CD14-positive monocyte (primary cell): ENCODE measurements at regions not wholly inside any gene's neighbourhood (a gene's known extent, or its start where the extent isn't known, plus 50 kb on each side); places are given as distances from the start of the nearest gene placed in this dataset.
A peak's percentile ranks its signal among the peaks of the same experiment; 100 is the strongest.

Source experiments
- DNase-seq, 3 donors: peaks; one replicate each; pipeline ENCODE4 v3.0.0-alpha.2; 2011 to 2022
- H2AFZ ChIP-seq: 2 replicates; pipeline ENCODE4 v1.6.0; 2012; ENCODE audit warnings: mild to moderate bottlenecking, low read depth, low read length, inconsistent platforms; ENCODE audit not compliant: insufficient read depth, poor library complexity, severe bottlenecking
- H3K27ac ChIP-seq, 2 donors: 1 replicate in 1 of 2; 2 replicates in 1 of 2; pipeline ENCODE4 v1.5.1; 2012 to 2013; ENCODE audit warnings: low read length in 2 of 2, control low read depth in 1 of 2, inconsistent platforms in 1 of 2, low read depth in 1 of 2, mild to moderate bottlenecking in 1 of 2
- H3K27me3 ChIP-seq, 2 donors: one replicate each; pipeline versions ENCODE4 v1.6.0 to v1.6.1; 2011 to 2013; ENCODE audit warnings: low read length in 2 of 2; ENCODE audit not compliant: control insufficient read depth in 2 of 2, insufficient read depth in 2 of 2
- H3K36me3 ChIP-seq, 2 donors: replicated peaks in 1 of 2; 1 replicate in 1 of 2; 2 replicates in 1 of 2; pipeline versions ENCODE4 v1.5.1 to v1.6.1; 2012 to 2013; ENCODE audit warnings: low read length in 2 of 2, control low read depth in 1 of 2, inconsistent platforms in 1 of 2, mild to moderate bottlenecking in 1 of 2; ENCODE audit not compliant: insufficient read depth in 2 of 2, control insufficient read depth in 1 of 2
- H3K4me1 ChIP-seq, 2 donors: 1 replicate in 1 of 2; 2 replicates in 1 of 2; pipeline versions ENCODE4 v1.5.1 to v1.6.1; 2012 to 2013; ENCODE audit warnings: low read length in 2 of 2, control low read depth in 1 of 2, inconsistent platforms in 1 of 2, mild to moderate bottlenecking in 1 of 2, moderate library complexity in 1 of 2; ENCODE audit not compliant: insufficient read depth in 2 of 2, control insufficient read depth in 1 of 2
- H3K4me2 ChIP-seq: replicated peaks from 2 replicates; pipeline ENCODE3; 2012; ENCODE audit warnings: low read length, moderate library complexity, mild to moderate bottlenecking; ENCODE audit not compliant: poor library complexity, severe bottlenecking; ENCODE audit errors: extremely low read depth
- H3K4me3 ChIP-seq, 3 experiments: fragments of 200-600 bp in 1 of 3; sonication (generic) in 1 of 3; replicated peaks in 1 of 3; 1 replicate in 2 of 3; 2 replicates in 1 of 3; pipeline ENCODE4 v1.5.1; 2011 to 2013; ENCODE audit warnings: low read length in 3 of 3, mild to moderate bottlenecking in 3 of 3, control low read depth in 2 of 3, low read depth in 2 of 3, inconsistent platforms in 1 of 3, moderate library complexity in 1 of 3
- H3K79me2 ChIP-seq: 2 replicates; pipeline ENCODE4 v1.6.0; 2012; ENCODE audit warnings: mild to moderate bottlenecking, control low read depth, inconsistent platforms, low read length, moderate library complexity; ENCODE audit not compliant: insufficient read depth
- H3K9ac ChIP-seq: 2 replicates; pipeline ENCODE4 v1.6.0; 2017; ENCODE audit warnings: low read length, mild to moderate bottlenecking; ENCODE audit not compliant: insufficient read depth, poor library complexity, severe bottlenecking
- H3K9me3 ChIP-seq, 2 donors: replicated peaks in 1 of 2; 1 replicate in 1 of 2; 2 replicates in 1 of 2; pipeline versions ENCODE4 v1.5.1 to v1.6.1; 2012 to 2013; ENCODE audit warnings: low read length in 2 of 2, control low read depth in 1 of 2; ENCODE audit not compliant: control insufficient read depth in 1 of 2, insufficient read depth in 1 of 2
- H4K20me1 ChIP-seq: 2 replicates; pipeline ENCODE4 v1.6.0; 2012; ENCODE audit warnings: mild to moderate bottlenecking, low read length, control low read depth, moderate library complexity; ENCODE audit not compliant: insufficient read depth
- H3K27ac Mint-ChIP-seq, 7 donors: one replicate each; pipeline ENCODE4 v1.8.0; 2020; ENCODE audit warnings: mild to moderate bottlenecking in 7 of 7, mixed read lengths in 7 of 7, moderate library complexity in 6 of 7, inconsistent platforms in 2 of 7
- H3K27me3 Mint-ChIP-seq, 3 donors: one replicate each; pipeline ENCODE4 v1.8.0; 2021 to 2022; ENCODE audit warnings: low read depth in 3 of 3, mild to moderate bottlenecking in 3 of 3, mixed read lengths in 3 of 3, moderate library complexity in 3 of 3, inconsistent platforms in 1 of 3
- H3K36me3 Mint-ChIP-seq, 2 donors: one replicate each; pipeline ENCODE4 v1.8.0; 2020; ENCODE audit warnings: mixed read lengths in 2 of 2, inconsistent platforms in 1 of 2, mild to moderate bottlenecking in 1 of 2
- H3K4me1 Mint-ChIP-seq: one replicate; pipeline ENCODE4 v1.8.0; 2020; ENCODE audit warnings: mild to moderate bottlenecking, mixed read lengths
- H3K4me3 Mint-ChIP-seq, 2 donors: one replicate each; pipeline ENCODE4 v1.8.0; 2020; ENCODE audit warnings: mild to moderate bottlenecking in 2 of 2, mixed read lengths in 2 of 2, moderate library complexity in 1 of 2
- H3K9me3 Mint-ChIP-seq, 7 donors: one replicate each; pipeline ENCODE4 v1.8.0; 2020 to 2022; ENCODE audit warnings: mixed read lengths in 7 of 7, mild to moderate bottlenecking in 6 of 7, moderate library complexity in 6 of 7, inconsistent platforms in 2 of 7
- WGBS: methylation state at CpG from one replicate; pipeline ENCODE4 v1.1.5; 2013; ENCODE audit warnings: missing lambda C conversion rate; ENCODE audit not compliant: insufficient coverage; 5-methylcytosine and 5-hydroxymethylcytosine counted together
- intact Hi-C, 2 donors: fragments of 100-400 bp; cut with micrococcal nuclease; formaldehyde crosslinking; loops; one replicate each; pipeline versions ENCODE4 v1.15.0 to v1.15.1; 2023
- TF ChIP-seq, protein P1 (sequence below): fragments of 200-600 bp; IDR thresholded peaks from one replicate; pipeline ENCODE4 v1.8.0; 2022; ENCODE audit warnings: antibody characterized with exemption, mild to moderate bottlenecking

DNA sequence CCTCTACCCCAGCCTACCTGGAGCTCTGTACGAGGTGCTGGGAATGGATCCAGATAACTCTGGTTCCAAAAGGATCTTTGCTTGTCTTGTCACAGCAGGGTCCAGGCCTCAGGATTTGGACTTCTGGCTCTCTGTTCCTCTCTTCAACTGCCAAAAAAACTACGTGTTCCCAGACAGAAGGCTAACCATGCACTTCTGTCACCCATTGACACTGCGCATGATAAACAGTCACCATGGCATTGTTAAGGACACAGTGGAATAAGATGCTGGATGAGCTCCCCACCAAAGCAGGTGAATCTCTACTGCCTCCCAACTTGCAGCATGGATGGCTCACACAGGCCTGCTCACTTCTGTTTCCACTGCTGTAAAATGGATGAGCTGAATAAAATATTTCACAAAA, 637.9 kb downstream of the TNS3 start:
- Histone ChIP-seq H2AFZ (no peak overlapping the region), H3K4me1 (no peaks in the 10 kb centered on the region), H3K4me2 (no peak overlapping the region), H3K4me3 (no peak overlapping the region), H4K20me1 (no peaks in the 10 kb centered on the region), H3K36me3 (no peaks in the 10 kb centered on the region), H3K27ac (no peak overlapping the region), H3K9me3 (no peaks in the 10 kb centered on the region), H3K27me3 (no peaks in the 10 kb centered on the region), H3K79me2 (no peaks in the 10 kb centered on the region), H3K9ac (no peak overlapping the region)
- H3K36me3 Mint-ChIP-seq = no peaks in the 10 kb centered on the region
- peaks cover 0 to 3% (median 2%) of the 10 kb centered on the region in 3 donors for H3K27me3 Mint-ChIP-seq
- no peaks in the 10 kb centered on the region for H3K4me1 Mint-ChIP-seq
- no peak for DNase-seq
- H3K4me3 Mint-ChIP-seq = no peak overlapping the region
- peak overlapping the region in 1 of 7 donors; percentile 54 for H3K27ac Mint-ChIP-seq
- intact Hi-C loops = no loop called here
- TF ChIP-seq, protein P1, sequence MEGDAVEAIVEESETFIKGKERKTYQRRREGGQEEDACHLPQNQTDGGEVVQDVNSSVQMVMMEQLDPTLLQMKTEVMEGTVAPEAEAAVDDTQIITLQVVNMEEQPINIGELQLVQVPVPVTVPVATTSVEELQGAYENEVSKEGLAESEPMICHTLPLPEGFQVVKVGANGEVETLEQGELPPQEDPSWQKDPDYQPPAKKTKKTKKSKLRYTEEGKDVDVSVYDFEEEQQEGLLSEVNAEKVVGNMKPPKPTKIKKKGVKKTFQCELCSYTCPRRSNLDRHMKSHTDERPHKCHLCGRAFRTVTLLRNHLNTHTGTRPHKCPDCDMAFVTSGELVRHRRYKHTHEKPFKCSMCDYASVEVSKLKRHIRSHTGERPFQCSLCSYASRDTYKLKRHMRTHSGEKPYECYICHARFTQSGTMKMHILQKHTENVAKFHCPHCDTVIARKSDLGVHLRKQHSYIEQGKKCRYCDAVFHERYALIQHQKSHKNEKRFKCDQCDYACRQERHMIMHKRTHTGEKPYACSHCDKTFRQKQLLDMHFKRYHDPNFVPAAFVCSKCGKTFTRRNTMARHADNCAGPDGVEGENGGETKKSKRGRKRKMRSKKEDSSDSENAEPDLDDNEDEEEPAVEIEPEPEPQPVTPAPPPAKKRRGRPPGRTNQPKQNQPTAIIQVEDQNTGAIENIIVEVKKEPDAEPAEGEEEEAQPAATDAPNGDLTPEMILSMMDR = no peak
- H3K9me3 Mint-ChIP-seq = peaks cover 0 to 3% (median 0%) of the 10 kb centered on the region in 7 donors
- 100% methylated on average over 2 of the region's 3 CpGs for WGBS

DNA sequence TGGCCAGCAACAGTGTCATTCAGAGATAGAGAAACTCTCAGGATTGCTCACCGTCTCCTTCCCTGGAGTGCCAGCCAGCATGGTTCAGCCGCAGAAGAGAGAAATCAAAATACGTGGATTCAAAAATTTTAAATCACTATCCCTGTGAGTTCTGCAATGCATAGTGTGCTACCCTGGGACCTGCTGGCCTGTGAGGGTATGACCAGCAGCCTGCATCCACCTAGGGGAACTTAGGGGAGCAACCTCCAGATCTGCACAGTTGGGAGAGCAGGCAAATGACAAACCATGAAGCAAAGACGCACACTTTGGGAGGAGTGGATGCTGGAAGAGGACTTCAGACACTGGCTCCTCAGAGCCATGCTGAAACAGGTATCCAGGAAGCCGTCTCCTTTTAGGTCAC, 639.3 kb downstream of the TNS3 start:
- peaks cover 0 to 4% (median 3%) of the 10 kb centered on the region in 3 donors for H3K27me3 Mint-ChIP-seq
- H3K4me1 Mint-ChIP-seq = no peaks in the 10 kb centered on the region
- TF ChIP-seq, protein P1 = no peak
- H3K27ac Mint-ChIP-seq = no peak overlapping the region
- 100% methylated on average over 3 of the region's 5 CpGs for WGBS
- H3K4me2 ChIP-seq = no peak overlapping the region
- H3K9me3 Mint-ChIP-seq = peaks cover 0 to 3% (median 0%) of the 10 kb centered on the region in 7 donors
- H3K9me3 ChIP-seq = no peaks in the 10 kb centered on the region
- intact Hi-C loops = no loop called here
- no peaks in the 10 kb centered on the region for H3K36me3 Mint-ChIP-seq
- H3K4me3 Mint-ChIP-seq = no peak overlapping the region
- H3K9ac ChIP-seq = no peak overlapping the region
- no peak for DNase-seq
- no peaks in the 10 kb centered on the region for H3K4me1 ChIP-seq
- H3K27ac ChIP-seq = no peak overlapping the region
- no peaks in the 10 kb centered on the region for H3K79me2 ChIP-seq
- H3K4me3 ChIP-seq = no peak overlapping the region
- no peaks in the 10 kb centered on the region for H4K20me1 ChIP-seq
- no peak overlapping the region for H2AFZ ChIP-seq
- no peaks in the 10 kb centered on the region for H3K27me3 ChIP-seq
- H3K36me3 ChIP-seq = no peaks in the 10 kb centered on the region
